Kidney glomerular epithelial cell (primary cell): ENCODE measurements at regions not wholly inside any gene's neighbourhood (a gene's known extent, or its start where the extent isn't known, plus 50 kb on each side); places are given as distances from the start of the nearest gene placed in this dataset.

Source experiments
- DNase-seq: peaks from one replicate; lab custom pipeline; 2025; lab: John Stamatoyannopoulos, UW

- no peak for DNase-seq
Observed at GRCh38 chr2:71791501-71792135, 338.3 kb downstream of the DYSF start.

GRCh38 chr2:71791061-71791450 lies 337.7 kb downstream of the DYSF start:
- no peak for DNase-seq

GRCh38 chr2:71790226-71791060 lies 337.1 kb downstream of the DYSF start:
- no peak for DNase-seq

GRCh38 chr2:71789556-71790204 lies 336.3 kb downstream of the DYSF start:
- DNase-seq, result no peak

GRCh38 chr2:71788601-71789240 lies 335.4 kb downstream of the DYSF start:
- DNase-seq, result no peak

- DNase-seq, result no peak
Observed at GRCh38 chr2:71788186-71788525, 334.8 kb downstream of the DYSF start.

GRCh38 chr2:71787476-71788185 lies 334.3 kb downstream of the DYSF start:
- DNase-seq, result no peak

GRCh38 chr2:71787108-71787415 lies 333.7 kb downstream of the DYSF start:
- DNase-seq, result no peak

- no peak for DNase-seq
Observed at GRCh38 chr2:71786291-71787107, 333.1 kb downstream of the DYSF start.

GRCh38 chr2:71785516-71785981 lies 332.2 kb downstream of the DYSF start:
- DNase-seq, result no peak

GRCh38 chr2:71784734-71785511 lies 331.6 kb downstream of the DYSF start:
- DNase-seq, result no peak

- DNase-seq, result no peak
Observed at GRCh38 chr2:71783815-71784214, 330.5 kb downstream of the DYSF start.

GRCh38 chr2:71783215-71783614 lies 329.9 kb downstream of the DYSF start:
- peak; percentile 7 for DNase-seq

- DNase-seq, result no peak
Observed at GRCh38 chr2:71782323-71782722, 329.0 kb downstream of the DYSF start.

- no peak for DNase-seq
Observed at GRCh38 chr2:71781695-71782228, 328.4 kb downstream of the DYSF start.

GRCh38 chr2:71780162-71780561 lies 326.8 kb downstream of the DYSF start:
- no peak for DNase-seq

GRCh38 chr2:71779774-71780105 lies 326.4 kb downstream of the DYSF start:
- no peak for DNase-seq

- DNase-seq, result no peak
Observed at GRCh38 chr2:71778936-71779773, 325.8 kb downstream of the DYSF start.

GRCh38 chr2:71778514-71778913 lies 325.2 kb downstream of the DYSF start:
- DNase-seq, result no peak
